HEK293T (cell line): ENCODE measurements at regions not wholly inside any gene's neighbourhood (a gene's known extent, or its start where the extent isn't known, plus 50 kb on each side); places are given as distances from the start of the nearest gene placed in this dataset.

ENCODE experiments used
- CTCF ChIA-PET: fragments of 350-600 bp; formaldehyde crosslinking; extraction: SDS; loops from one replicate; lab custom pipeline; 2021; ENCODE audit warnings: antibody characterized with exemption, inconsistent platforms; lab: Yijun Ruan, JAX
- POLR2A ChIA-PET: fragments of 350-600 bp; formaldehyde crosslinking; extraction: SDS; loops from one replicate; lab custom pipeline; 2020; ENCODE audit warnings: antibody characterized with exemption, inconsistent platforms; lab: Yijun Ruan, JAX
- DNase-seq: peaks from one replicate; pipeline ENCODE4 v3.0.0; 2012; ENCODE audit warnings: mixed read lengths; ENCODE audit errors: extremely low spot score
- ARNT ChIP-seq: fragments of 450-650 bp; IDR thresholded peaks from 2 replicates; pipeline ENCODE4 v1.6.1; 2017; ENCODE audit warnings: mild to moderate bottlenecking
- BHLHE40 ChIP-seq: fragments of 450-650 bp; IDR thresholded peaks from 2 replicates; pipeline ENCODE4 v1.6.1; 2016; ENCODE audit warnings: mild to moderate bottlenecking, moderate library complexity, borderline replicate concordance
- CTBP1 ChIP-seq: fragments of 450-650 bp; IDR thresholded peaks from 2 replicates; pipeline ENCODE4 v1.6.1; 2016; ENCODE audit warnings: borderline replicate concordance
- ELF4 ChIP-seq: fragments of 450-650 bp; IDR thresholded peaks from 2 replicates; pipeline ENCODE4 v1.6.1; 2017; ENCODE audit warnings: antibody characterized with exemption
- FOXA1 ChIP-seq: fragments of 450-650 bp; IDR thresholded peaks from 2 replicates; pipeline ENCODE4 v1.6.1; 2016; ENCODE audit warnings: mild to moderate bottlenecking
- FOXK2 ChIP-seq: fragments of 450-650 bp; IDR thresholded peaks from 2 replicates; pipeline ENCODE4 v1.6.1; 2016; ENCODE audit warnings: mild to moderate bottlenecking
- FOXM1 ChIP-seq: fragments of 450-650 bp; IDR thresholded peaks from 2 replicates; pipeline ENCODE4 v1.6.1; 2017; ENCODE audit warnings: mild to moderate bottlenecking, borderline replicate concordance
- HDGF ChIP-seq: fragments of 450-650 bp; IDR thresholded peaks from 2 replicates; pipeline ENCODE4 v1.6.1; 2017; ENCODE audit warnings: antibody characterized with exemption, borderline replicate concordance
- L3MBTL2 ChIP-seq: fragments of 450-650 bp; conservative IDR thresholded peaks from 2 replicates; pipeline ENCODE4 v1.6.1; 2016; ENCODE audit warnings: mild to moderate bottlenecking
- LEF1 ChIP-seq: fragments of 450-650 bp; IDR thresholded peaks from 2 replicates; pipeline ENCODE4 v1.6.1; 2017; ENCODE audit warnings: mild to moderate bottlenecking, borderline replicate concordance
- NFRKB ChIP-seq: fragments of 450-650 bp; IDR thresholded peaks from 2 replicates; pipeline ENCODE4 v1.6.1; 2016; ENCODE audit warnings: mild to moderate bottlenecking, moderate library complexity
- SP1 ChIP-seq: fragments of 450-650 bp; IDR thresholded peaks from 2 replicates; pipeline ENCODE4 v1.6.1; 2017
- SUZ12 ChIP-seq: fragments of 450-650 bp; IDR thresholded peaks from 2 replicates; pipeline ENCODE4 v1.6.1; 2016; ENCODE audit warnings: mild to moderate bottlenecking
- TARDBP ChIP-seq: fragments of 450-650 bp; IDR thresholded peaks from 2 replicates; pipeline ENCODE4 v1.6.1; 2016
- ZNF384 ChIP-seq: fragments of 450-650 bp; IDR thresholded peaks from 2 replicates; pipeline ENCODE4 v1.6.1; 2016
- TF ChIP-seq, protein P1 (sequence below): fragments of 450-650 bp; IDR thresholded peaks from 2 replicates; pipeline ENCODE4 v1.6.1; 2016

DNA sequence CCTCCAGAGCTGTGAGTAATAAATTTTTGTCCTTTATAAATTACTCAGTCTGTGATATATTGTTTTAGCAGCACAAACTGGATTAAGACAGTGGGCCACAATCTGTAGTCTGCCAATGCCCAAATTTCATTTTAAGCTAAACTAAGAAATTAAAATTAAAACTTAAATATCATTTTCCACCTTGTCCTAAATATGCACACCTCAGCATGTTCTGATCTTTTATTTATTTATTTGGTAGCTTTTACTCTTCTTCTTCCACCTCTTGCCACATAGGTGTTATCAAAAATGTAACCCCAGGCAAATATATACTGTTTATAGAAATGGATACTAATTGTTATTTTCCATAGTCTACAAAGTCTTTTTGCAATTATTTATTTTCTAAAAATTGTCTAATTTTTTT is 1102.2 kb upstream of the COX7C start:
- TF ChIP-seq FOXM1 (no peak), LEF1 (no peak), FOXA1 (no peak), SUZ12 (no peak), SP1 (no peak), BHLHE40 (no peak)
- TF ChIP-seq, protein P1, sequence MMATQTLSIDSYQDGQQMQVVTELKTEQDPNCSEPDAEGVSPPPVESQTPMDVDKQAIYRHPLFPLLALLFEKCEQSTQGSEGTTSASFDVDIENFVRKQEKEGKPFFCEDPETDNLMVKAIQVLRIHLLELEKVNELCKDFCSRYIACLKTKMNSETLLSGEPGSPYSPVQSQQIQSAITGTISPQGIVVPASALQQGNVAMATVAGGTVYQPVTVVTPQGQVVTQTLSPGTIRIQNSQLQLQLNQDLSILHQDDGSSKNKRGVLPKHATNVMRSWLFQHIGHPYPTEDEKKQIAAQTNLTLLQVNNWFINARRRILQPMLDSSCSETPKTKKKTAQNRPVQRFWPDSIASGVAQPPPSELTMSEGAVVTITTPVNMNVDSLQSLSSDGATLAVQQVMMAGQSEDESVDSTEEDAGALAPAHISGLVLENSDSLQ: no peak
- CTCF ChIA-PET: no interaction called here
- POLR2A ChIA-PET: no interaction called here

DNA sequence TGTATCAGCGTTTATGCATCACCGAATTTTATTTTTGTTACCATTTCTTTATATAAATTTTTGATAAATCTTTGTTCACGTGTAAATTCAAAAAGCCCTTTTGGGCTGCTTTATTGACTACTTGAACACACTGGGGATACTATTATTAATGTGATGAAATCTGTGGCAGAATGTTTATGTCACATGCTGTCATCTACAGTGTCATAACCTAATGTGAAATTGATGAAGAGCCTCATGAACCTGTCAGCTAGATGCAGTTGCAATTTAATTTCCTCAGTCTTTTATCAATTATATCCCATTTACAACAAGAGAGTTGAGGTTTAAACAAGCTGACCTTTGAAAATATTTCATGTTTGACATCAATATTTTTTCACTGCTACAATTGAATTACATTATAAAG is 1100.4 kb upstream of the COX7C start:
- POLR2A ChIA-PET: no interaction called here
- no peak for DNase-seq
- TF ChIP-seq, protein P1: 0 out of 2 replicates have a peak, but pooled peaks have one; percentile 27
- no peak for TF ChIP-seq FOXK2
- CTCF ChIA-PET: no interaction called here

More for the DNA sequence above, 1102.2 kb upstream of the COX7C start:
- DNase-seq: no peak

DNA sequence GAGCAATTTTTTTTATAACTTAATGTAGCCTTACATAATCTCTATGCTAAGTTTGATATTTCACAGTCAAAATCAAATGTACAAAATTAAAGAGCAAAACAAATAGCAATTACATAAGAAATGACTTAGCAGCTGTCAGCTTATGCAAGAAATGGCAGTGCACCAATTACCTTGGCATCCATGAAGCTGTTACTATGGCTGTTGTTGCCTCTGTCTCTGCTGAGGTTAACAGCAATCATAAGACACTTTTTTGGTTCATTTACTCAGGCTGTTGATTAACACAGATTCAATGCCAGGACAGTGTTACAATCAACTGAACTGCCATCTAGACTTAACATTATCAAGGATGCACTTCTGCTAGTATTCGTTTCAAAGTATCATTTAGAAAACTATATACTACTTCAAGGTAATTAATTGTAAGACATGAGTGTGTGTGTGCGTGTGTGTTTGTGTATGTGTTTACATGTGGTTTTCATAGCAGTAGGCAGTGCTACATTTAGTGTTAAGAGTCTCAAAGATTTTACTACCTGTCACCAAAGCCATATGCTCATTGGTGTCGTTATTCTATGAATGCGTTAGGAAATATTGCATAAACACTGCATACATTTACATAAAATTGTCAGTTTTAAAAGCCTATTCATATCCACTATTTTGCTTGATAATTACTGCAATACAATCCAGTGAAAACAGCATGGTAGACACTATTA is 1084.2 kb upstream of the COX7C start:
- CTCF ChIA-PET: no interaction called here
- TF ChIP-seq CTBP1 (no peak), SUZ12 (no peak), ZNF384 (no peak)
- DNase-seq: no peak
- POLR2A ChIA-PET: no interaction called here

DNA sequence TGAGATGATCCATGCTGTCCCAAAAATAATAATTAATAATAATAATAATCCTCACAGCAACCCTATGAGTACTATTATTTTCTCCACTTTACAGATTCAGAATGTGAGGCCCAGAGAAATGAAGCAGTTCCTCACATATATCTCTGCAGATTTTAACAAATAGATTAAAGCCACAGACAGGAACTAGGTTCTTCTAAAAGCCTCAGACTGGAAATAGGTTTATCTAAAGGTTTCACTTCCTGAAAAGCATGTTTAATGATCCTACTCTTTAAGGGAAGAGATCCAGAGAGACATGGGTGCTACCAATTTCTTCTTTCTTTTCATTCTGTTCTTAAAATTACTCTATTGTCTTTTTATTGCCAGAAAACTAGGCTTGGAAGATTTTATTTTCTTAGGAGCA is 1079.4 kb upstream of the COX7C start:
- TF ChIP-seq, protein P1: no peak
- TF ChIP-seq FOXM1 (no peak), ELF4 (no peak), ZNF384 (no peak), L3MBTL2 (no peak), NFRKB (no peak), SP1 (no peak), HDGF (no peak), BHLHE40 (no peak), FOXA1 (no peak), TARDBP (no peak), SUZ12 (no peak), FOXK2 (no peak), ARNT (no peak), LEF1 (no peak)
- no peak for DNase-seq
- CTCF ChIA-PET: no interaction called here
- POLR2A ChIA-PET: no interaction called here

DNA sequence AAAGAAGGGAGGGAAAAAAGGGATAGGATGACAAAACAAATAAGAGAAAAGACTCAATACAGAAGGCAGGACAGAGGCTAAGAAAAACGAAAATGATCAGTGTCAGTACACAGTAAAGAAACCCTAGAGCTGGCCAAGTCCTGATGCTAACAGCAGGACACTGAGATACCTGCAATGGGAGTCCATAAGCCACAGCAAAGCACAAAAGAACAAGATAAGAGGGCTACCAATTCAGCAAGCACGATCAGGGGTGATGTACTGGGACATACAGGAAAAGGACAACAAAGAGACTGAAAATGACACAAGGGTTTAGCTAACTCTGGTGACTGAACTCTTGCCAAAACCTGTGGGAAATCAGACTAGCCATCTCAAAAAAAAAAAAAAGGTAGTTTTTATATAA is 1072.6 kb upstream of the COX7C start:
- TF ChIP-seq ELF4 (no peak), ZNF384 (no peak), FOXM1 (no peak), FOXA1 (no peak), FOXK2 (no peak)
- ChIA-PET CTCF (no interaction called here), POLR2A (no interaction called here)
- DNase-seq: no peak

DNA sequence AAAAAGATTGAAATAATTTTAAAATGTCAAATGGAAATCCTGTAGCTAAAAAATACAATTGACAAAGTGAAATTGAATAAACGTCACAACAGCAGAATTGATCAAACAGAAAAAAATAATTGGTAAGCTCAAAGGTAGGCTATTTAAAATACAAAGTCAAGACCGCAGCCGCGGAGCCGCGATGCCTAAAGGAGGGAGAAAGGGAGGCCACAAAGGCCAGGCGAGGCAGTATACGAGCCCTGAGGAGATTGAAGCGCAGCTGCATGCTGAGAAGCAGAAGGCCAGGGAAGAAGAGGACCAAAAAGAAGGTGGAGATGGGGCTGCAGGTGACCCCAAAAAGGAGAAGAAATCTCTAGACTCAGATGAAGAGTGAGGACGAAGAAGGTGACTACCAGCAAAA is 1068.5 kb upstream of the COX7C start:
- TF ChIP-seq FOXA1 (no peak), BHLHE40 (no peak), LEF1 (no peak), FOXM1 (no peak), ARNT (no peak), SP1 (no peak), ZNF384 (no peak)
- ChIA-PET CTCF (no interaction called here), POLR2A (no interaction called here)
- no peak for DNase-seq

DNA sequence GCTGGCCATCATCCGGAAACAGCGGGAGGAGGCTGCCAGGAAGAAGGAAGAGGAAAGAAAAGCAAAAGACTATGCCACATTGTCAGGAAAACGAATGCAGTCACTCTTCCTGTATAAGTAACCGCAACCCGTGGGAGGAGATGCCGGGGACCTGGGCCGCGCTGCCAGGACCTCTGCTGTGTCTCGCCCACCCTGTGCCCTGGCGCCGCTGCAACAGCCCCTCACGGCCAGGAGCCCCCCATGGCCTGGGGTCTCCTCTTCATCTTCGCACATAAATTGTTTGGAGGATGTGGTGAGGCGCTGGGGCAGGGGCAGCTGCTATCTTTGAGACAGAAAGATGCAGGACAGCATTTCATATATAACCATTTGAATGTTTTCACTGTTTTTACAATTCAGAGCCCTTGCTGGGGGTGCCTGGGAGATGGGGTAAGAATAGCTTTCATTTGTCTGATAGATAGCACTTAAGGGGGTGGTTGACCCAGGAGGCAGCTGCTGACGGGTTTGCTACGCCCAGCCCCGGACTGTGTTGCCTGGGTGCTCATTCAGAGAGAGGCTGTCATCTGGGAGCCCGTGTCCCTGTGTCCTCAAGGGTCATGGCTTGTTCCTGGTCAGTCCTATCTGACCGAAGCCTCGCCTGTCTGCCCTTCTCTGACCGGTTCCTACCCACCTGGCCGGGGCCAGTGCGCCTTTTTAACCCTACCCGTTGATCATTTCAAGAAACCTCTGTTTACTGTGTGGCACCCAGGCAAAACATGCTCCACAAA is 1067.7 kb upstream of the COX7C start:
- CTCF ChIA-PET: no interaction called here
- TF ChIP-seq ELF4 (no peak), NFRKB (no peak), ZNF384 (no peak), BHLHE40 (no peak), FOXM1 (no peak), TARDBP (no peak), LEF1 (no peak), HDGF (no peak), ARNT (no peak), SP1 (no peak), CTBP1 (no peak), L3MBTL2 (no peak)
- TF ChIP-seq, protein P1: no peak
- POLR2A ChIA-PET: no interaction called here
- DNase-seq: no peak
